PC-3 (cell line): ENCODE measurements at regions not wholly inside any gene's neighbourhood (a gene's known extent, or its start where the extent isn't known, plus 50 kb on each side); places are given as distances from the start of the nearest gene placed in this dataset.

Experiments
- EZH2 ChIP-seq: fragments of 300-600 bp; sonication (generic); IDR thresholded peaks from one replicate; pipeline ENCODE4 v1.6.1; 2017; ENCODE audit warnings: antibody characterized with exemption, mild to moderate bottlenecking, low read length; ENCODE audit not compliant: unreplicated experiment
- EZH2phosphoT487 ChIP-seq: fragments of 300-600 bp; sonication (generic); IDR thresholded peaks from 2 replicates; pipeline ENCODE4 v1.6.1; 2018; ENCODE audit warnings: mild to moderate bottlenecking, antibody characterized with exemption, low read length, borderline replicate concordance
- TF ChIP-seq, protein P1 (sequence below): fragments of 300-600 bp; sonication (generic); conservative IDR thresholded peaks from 2 replicates; pipeline ENCODE4 v1.5.1; 2017; ENCODE audit warnings: antibody characterized with exemption, low read depth, mild to moderate bottlenecking, low read length

DNA sequence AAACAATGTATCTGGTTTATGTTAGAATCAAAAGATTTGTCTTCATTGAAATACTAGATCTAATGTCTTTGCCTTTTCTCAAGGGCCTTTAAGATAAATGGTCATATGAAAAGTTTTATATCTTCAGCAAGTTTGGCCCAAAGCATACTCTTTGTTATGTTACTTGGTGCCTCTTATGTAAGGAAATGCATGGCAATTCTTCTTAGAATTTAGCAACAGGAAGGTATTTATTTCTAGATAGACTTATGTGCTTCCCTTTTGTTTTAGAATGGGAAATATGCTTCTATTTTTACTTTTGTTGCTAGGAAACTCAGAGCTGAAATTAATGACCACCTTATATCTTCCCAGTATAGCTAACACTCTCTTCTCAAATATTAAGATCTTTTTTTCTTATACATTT lies 117.4 kb upstream of the DLX2 start:
- TF ChIP-seq, protein P1, sequence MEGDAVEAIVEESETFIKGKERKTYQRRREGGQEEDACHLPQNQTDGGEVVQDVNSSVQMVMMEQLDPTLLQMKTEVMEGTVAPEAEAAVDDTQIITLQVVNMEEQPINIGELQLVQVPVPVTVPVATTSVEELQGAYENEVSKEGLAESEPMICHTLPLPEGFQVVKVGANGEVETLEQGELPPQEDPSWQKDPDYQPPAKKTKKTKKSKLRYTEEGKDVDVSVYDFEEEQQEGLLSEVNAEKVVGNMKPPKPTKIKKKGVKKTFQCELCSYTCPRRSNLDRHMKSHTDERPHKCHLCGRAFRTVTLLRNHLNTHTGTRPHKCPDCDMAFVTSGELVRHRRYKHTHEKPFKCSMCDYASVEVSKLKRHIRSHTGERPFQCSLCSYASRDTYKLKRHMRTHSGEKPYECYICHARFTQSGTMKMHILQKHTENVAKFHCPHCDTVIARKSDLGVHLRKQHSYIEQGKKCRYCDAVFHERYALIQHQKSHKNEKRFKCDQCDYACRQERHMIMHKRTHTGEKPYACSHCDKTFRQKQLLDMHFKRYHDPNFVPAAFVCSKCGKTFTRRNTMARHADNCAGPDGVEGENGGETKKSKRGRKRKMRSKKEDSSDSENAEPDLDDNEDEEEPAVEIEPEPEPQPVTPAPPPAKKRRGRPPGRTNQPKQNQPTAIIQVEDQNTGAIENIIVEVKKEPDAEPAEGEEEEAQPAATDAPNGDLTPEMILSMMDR: no peak
- TF ChIP-seq EZH2phosphoT487: no peak
- no peak for TF ChIP-seq EZH2
